ENCODE measurements at regions not wholly inside any gene's neighbourhood (a gene's known extent, or its start where the extent isn't known, plus 50 kb on each side); places are given as distances from the start of the nearest gene placed in this dataset.

- H3K79me1 ChIP-seq (ENCODE audit: low read depth, low read length): no peaks in the 10 kb centered on the region
- H3K4me1 ChIP-seq (replicated peaks in 1 of 4; ENCODE audit: control insufficient read depth in 3 of 4, insufficient read depth in 4 of 4, low read length in 3 of 4): no peaks in the 10 kb centered on the region; a peak in 1 of 7 replicates
- no peak overlapping the region for H4K5ac ChIP-seq (ENCODE audit: insufficient read length, low read depth, low read length)
- H3K4me2 ChIP-seq (ENCODE audit: insufficient read depth in 1 of 2, low read depth in 2 of 2, low read length in 2 of 2): no peak overlapping the region
- ChIA-PET CTCF (ENCODE audit: partially characterized antibody) (no interaction called here), POLR2A (ENCODE audit: partially characterized antibody) (no interaction called here)
- no peak overlapping the region for H3K14ac ChIP-seq (ENCODE audit: insufficient read length)
- H3K18ac ChIP-seq (ENCODE audit: extremely low read depth, low read length): no peak overlapping the region
- H2BK120ac ChIP-seq (replicated peaks; ENCODE audit: low read depth, low read length): no peak overlapping the region
- no peak overlapping the region for H3K4ac ChIP-seq (replicated peaks; ENCODE audit: insufficient read length, low read depth, low read length)
- no peak overlapping the region for H2BK12ac ChIP-seq (ENCODE audit: low read depth, low read length)
- no peak overlapping the region for H3K27ac ChIP-seq (ENCODE audit: low read depth, low read length)
- H3K23me2 ChIP-seq (ENCODE audit: low read depth, low read length): no peaks in the 10 kb centered on the region
- no peaks in the 10 kb centered on the region for H3K9me3 ChIP-seq (ENCODE audit: insufficient read depth in 2 of 2, low read depth in 1 of 2, low read length in 1 of 2)
- no peak overlapping the region for H3K56ac ChIP-seq (replicated peaks; ENCODE audit: insufficient read length, low read depth, low read length)
- DNase-seq (ENCODE audit: low read depth in 1 of 2, low spot score in 2 of 2) (no peak), FAIRE-seq (no peak)
- no peak overlapping the region for H2BK15ac ChIP-seq (ENCODE audit: low read length)
- H4K91ac ChIP-seq (replicated peaks; ENCODE audit: insufficient read length, low read length): no peak overlapping the region
- no peak overlapping the region for H3K9ac ChIP-seq (replicated peaks in 1 of 4; ENCODE audit: extremely low read depth in 1 of 4, low read depth in 3 of 4, low read length in 3 of 4)
- H2BK20ac ChIP-seq (ENCODE audit: low read length): no peak overlapping the region
- H2AK5ac ChIP-seq (ENCODE audit: low read depth, low read length): no peak overlapping the region
- H4K8ac ChIP-seq (ENCODE audit: extremely low read depth, insufficient read depth, low read length): no peak overlapping the region
- H2AFZ ChIP-seq (ENCODE audit: low read length): no peak overlapping the region
- no peaks in the 10 kb centered on the region for H4K20me1 ChIP-seq (replicated peaks in 1 of 2; ENCODE audit: control insufficient read depth in 1 of 2, insufficient read depth in 2 of 2, low read length in 2 of 2)
- H3K23ac ChIP-seq (ENCODE audit: insufficient read length): no peak overlapping the region
- TF ChIP-seq EGR1 (IDR thresholded peaks at IDR 0.05; ENCODE audit: borderline replicate concordance, low read depth, low read length) (no peak), PHF8 (conservative IDR thresholded peaks at IDR 0.05; ENCODE audit: low read depth, low read length) (no peak), NRF1 (IDR thresholded peaks at IDR 0.05; ENCODE audit: low read depth, low read length) (no peak)
- TF ChIP-seq, protein P1, sequence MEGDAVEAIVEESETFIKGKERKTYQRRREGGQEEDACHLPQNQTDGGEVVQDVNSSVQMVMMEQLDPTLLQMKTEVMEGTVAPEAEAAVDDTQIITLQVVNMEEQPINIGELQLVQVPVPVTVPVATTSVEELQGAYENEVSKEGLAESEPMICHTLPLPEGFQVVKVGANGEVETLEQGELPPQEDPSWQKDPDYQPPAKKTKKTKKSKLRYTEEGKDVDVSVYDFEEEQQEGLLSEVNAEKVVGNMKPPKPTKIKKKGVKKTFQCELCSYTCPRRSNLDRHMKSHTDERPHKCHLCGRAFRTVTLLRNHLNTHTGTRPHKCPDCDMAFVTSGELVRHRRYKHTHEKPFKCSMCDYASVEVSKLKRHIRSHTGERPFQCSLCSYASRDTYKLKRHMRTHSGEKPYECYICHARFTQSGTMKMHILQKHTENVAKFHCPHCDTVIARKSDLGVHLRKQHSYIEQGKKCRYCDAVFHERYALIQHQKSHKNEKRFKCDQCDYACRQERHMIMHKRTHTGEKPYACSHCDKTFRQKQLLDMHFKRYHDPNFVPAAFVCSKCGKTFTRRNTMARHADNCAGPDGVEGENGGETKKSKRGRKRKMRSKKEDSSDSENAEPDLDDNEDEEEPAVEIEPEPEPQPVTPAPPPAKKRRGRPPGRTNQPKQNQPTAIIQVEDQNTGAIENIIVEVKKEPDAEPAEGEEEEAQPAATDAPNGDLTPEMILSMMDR (IDR thresholded peaks at IDR 0.05; ENCODE audit: control extremely low read depth in 1 of 3, insufficient read depth in 1 of 3, low read depth in 1 of 3, low read length in 3 of 3): no peak
- H3K27me3 ChIP-seq (replicated peaks in 1 of 4; ENCODE audit: control insufficient read depth in 3 of 4, extremely low read depth in 1 of 4, insufficient read depth in 3 of 4, low read length in 3 of 4): no peaks in the 10 kb centered on the region
- no peak overlapping the region for H3K4me3 ChIP-seq (ENCODE audit: extremely low read depth in 1 of 4, insufficient read depth in 2 of 4, low read depth in 3 of 4, low read length in 4 of 4)
- no peak overlapping the region for H2BK5ac ChIP-seq (ENCODE audit: low read depth, low read length)
- no peaks in the 10 kb centered on the region for H3K36me3 ChIP-seq (ENCODE audit: control insufficient read depth in 2 of 4, insufficient read depth in 4 of 4, low read length in 3 of 4)
- 100% methylated on average over 2 of the region's 2 CpGs; no CpG with 5 or more reads in 1 of the 2 experiments for WGBS, 2 experiments (ENCODE audit: extremely low coverage in 1 of 2, insufficient coverage in 1 of 2, insufficient read length in 1 of 2, insufficient replicate concordance in 2 of 2, low coverage in 1 of 2, low lambda C conversion rate in 2 of 2, missing lambda C conversion rate in 1 of 2)
- H3K79me2 ChIP-seq (ENCODE audit: control insufficient read depth in 1 of 2, insufficient read depth in 2 of 2, low read length in 2 of 2): no peaks in the 10 kb centered on the region
Measured at GRCh38 chr10:118963933-118964332, 65.6 kb upstream of the NANOS1 start.

All from H1 (cell line).